ENCODE measurements at regions not wholly inside any gene's neighbourhood (a gene's known extent, or its start where the extent isn't known, plus 50 kb on each side); places are given as distances from the start of the nearest gene placed in this dataset.
"Not testable (repeated sequence)": the region's sequence is repeated elsewhere in the genome, so short reads cannot be mapped to it uniquely, and the experiment has no call there.

DNA sequence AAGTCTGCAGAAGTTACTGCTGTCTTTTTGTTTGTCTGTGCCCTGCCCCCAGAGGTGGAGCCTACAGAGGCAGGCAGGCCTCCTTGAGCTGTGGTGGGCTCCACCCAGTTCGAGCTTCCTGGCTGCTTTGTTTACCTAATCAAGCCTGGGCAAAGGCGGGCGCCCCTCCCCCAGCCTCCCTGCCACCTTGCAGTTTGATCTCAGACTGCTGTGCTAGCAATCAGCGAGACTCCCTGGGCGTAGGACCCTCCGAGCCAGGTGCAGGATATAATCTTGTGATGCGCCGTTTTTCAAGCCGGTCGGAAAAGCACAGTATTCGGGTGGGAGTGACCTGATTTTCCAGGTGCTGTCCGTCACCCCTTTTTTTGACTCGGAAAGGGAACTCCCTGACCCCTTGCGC is 75.2 kb downstream of the RPRM start:
- TF ChIP-seq, protein P1, sequence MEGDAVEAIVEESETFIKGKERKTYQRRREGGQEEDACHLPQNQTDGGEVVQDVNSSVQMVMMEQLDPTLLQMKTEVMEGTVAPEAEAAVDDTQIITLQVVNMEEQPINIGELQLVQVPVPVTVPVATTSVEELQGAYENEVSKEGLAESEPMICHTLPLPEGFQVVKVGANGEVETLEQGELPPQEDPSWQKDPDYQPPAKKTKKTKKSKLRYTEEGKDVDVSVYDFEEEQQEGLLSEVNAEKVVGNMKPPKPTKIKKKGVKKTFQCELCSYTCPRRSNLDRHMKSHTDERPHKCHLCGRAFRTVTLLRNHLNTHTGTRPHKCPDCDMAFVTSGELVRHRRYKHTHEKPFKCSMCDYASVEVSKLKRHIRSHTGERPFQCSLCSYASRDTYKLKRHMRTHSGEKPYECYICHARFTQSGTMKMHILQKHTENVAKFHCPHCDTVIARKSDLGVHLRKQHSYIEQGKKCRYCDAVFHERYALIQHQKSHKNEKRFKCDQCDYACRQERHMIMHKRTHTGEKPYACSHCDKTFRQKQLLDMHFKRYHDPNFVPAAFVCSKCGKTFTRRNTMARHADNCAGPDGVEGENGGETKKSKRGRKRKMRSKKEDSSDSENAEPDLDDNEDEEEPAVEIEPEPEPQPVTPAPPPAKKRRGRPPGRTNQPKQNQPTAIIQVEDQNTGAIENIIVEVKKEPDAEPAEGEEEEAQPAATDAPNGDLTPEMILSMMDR (IDR thresholded peaks at IDR 0.05; ENCODE audit: poor library complexity) = not testable (repeated sequence)
- TF ChIP-seq EZH2phosphoT487 (IDR thresholded peaks at IDR 0.05; ENCODE audit: low read depth, severe bottlenecking, unreplicated experiment) = not testable (repeated sequence)
